Endothelial cell of umbilical vein (primary cell): ENCODE measurements at regions not wholly inside any gene's neighbourhood (a gene's known extent, or its start where the extent isn't known, plus 50 kb on each side); places are given as distances from the start of the nearest gene placed in this dataset.

Experiments used
- BruUV-seq: library from RNA; stranded (reverse); fragments of 400-500 nt; replicated peaks from 2 replicates; lab custom pipeline; 2021; lab: Mats Ljungman, UMichigan
- CTCF ChIA-PET: fragments of 300-600, 350-600 bp; sonication (Branson Sonifier 250); formaldehyde crosslinking; loops from one replicate; lab custom pipeline; 2021; ENCODE audit warnings: antibody characterized with exemption, inconsistent platforms; lab: Charles Lee
- POLR2A ChIA-PET: fragments of 300-600, 350-600 bp; sonication (Branson Sonifier 250); formaldehyde crosslinking; loops from one replicate; lab custom pipeline; 2021; ENCODE audit warnings: antibody characterized with exemption, inconsistent platforms; lab: Charles Lee
- DNase-seq: peaks from one replicate; pipeline ENCODE4 v3.0.0-alpha.2; 2011; ENCODE audit warnings: low read depth, low spot score
- FAIRE-seq: peaks from 2 replicates; lab custom pipeline; 2011; peaks lifted over from hg19 to GRCh38; lab: Jason Lieb, UNC
- H2AFZ ChIP-seq: 2 replicates; pipeline ENCODE4 v1.6.0; 2012; ENCODE audit warnings: low read depth, low read length, control low read depth, inconsistent platforms
- H3K27ac ChIP-seq: 2 replicates; pipeline ENCODE4 v1.5.1; 2011; ENCODE audit warnings: low read depth, mild to moderate bottlenecking, control low read depth, low read length, moderate library complexity; ENCODE audit not compliant: insufficient read depth
- H3K27me3 ChIP-seq, 2 experiments: 2 replicates each; pipeline versions ENCODE4 v1.6.0 to v1.6.1; 2011; ENCODE audit warnings: low read length in 2 of 2, mixed read lengths in 1 of 2; ENCODE audit not compliant: control insufficient read depth in 2 of 2, insufficient read depth in 2 of 2
- H3K36me3 ChIP-seq, 2 experiments: 2 replicates in 1 of 2; 3 replicates in 1 of 2; pipeline ENCODE4 v1.5.1; 2011; ENCODE audit warnings: low read length in 2 of 2, mild to moderate bottlenecking in 1 of 2, moderate library complexity in 1 of 2; ENCODE audit not compliant: control insufficient read depth in 2 of 2, insufficient read depth in 2 of 2; ENCODE audit errors: extremely low read depth in 1 of 2
- H3K4me1 ChIP-seq: 3 replicates; pipeline ENCODE4 v1.5.1; 2011; ENCODE audit warnings: mild to moderate bottlenecking, low read length; ENCODE audit not compliant: control insufficient read depth, insufficient read depth; ENCODE audit errors: extremely low read depth
- H3K4me2 ChIP-seq: 2 replicates; pipeline ENCODE4 v1.6.1; 2011; ENCODE audit warnings: low read length, control low read depth, mixed read lengths; ENCODE audit not compliant: insufficient read depth
- H3K4me3 ChIP-seq, 3 experiments: fragments of 200-600 bp in 1 of 3; sonication (generic), shearing (Covaris generic) in 1 of 3; replicated peaks in 1 of 3; 2 replicates each; pipeline ENCODE4 v1.5.1; 2011 to 2016; ENCODE audit warnings: control low read depth in 3 of 3, low read length in 3 of 3, mild to moderate bottlenecking in 2 of 3, inconsistent platforms in 1 of 3, low read depth in 1 of 3, moderate library complexity in 1 of 3; ENCODE audit not compliant: insufficient read depth in 1 of 3
- H3K79me2 ChIP-seq: 2 replicates; pipeline ENCODE4 v1.6.0; 2012; ENCODE audit warnings: low read length, inconsistent platforms; ENCODE audit not compliant: control insufficient read depth, insufficient read depth
- H3K9ac ChIP-seq: replicated peaks from 2 replicates; pipeline ENCODE3; 2011; ENCODE audit warnings: low read length, control low read depth; ENCODE audit not compliant: insufficient read depth; ENCODE audit errors: extremely low read depth
- H3K9me1 ChIP-seq: replicated peaks from 3 replicates; pipeline ENCODE4 v1.6.0; 2011; ENCODE audit warnings: mild to moderate bottlenecking, low read length; ENCODE audit not compliant: control insufficient read depth, insufficient read depth; ENCODE audit errors: extremely low read depth
- H3K9me3 ChIP-seq: replicated peaks from 2 replicates; pipeline ENCODE4 v1.5.1; 2012; ENCODE audit warnings: low read length, inconsistent platforms; ENCODE audit not compliant: control insufficient read depth, insufficient read depth
- H4K20me1 ChIP-seq: replicated peaks from 2 replicates; pipeline ENCODE3; 2011; ENCODE audit warnings: mild to moderate bottlenecking, low read length; ENCODE audit not compliant: control insufficient read depth, insufficient read depth; ENCODE audit errors: extremely low read depth
- CTCF ChIP-seq, 2 donors: IDR thresholded peaks; 1 replicate in 1 of 2; 2 replicates in 1 of 2; pipeline ENCODE4 v1.5.1; 2011; ENCODE audit warnings: low read length in 2 of 2, mild to moderate bottlenecking in 2 of 2, moderate library complexity in 2 of 2, control low read depth in 1 of 2, inconsistent platforms in 1 of 2, low read depth in 1 of 2; ENCODE audit not compliant: insufficient read depth in 1 of 2; ENCODE audit errors: extremely low read depth in 1 of 2
- EZH2 ChIP-seq: IDR thresholded peaks from 2 replicates; pipeline ENCODE4 v1.6.1; 2012; ENCODE audit warnings: borderline replicate concordance, low read depth, mild to moderate bottlenecking, moderate library complexity, low read length, inconsistent platforms; ENCODE audit not compliant: severe bottlenecking
- FOS ChIP-seq: IDR thresholded peaks from 2 replicates; pipeline ENCODE4 v1.6.1; 2011; ENCODE audit warnings: mild to moderate bottlenecking, low read length, moderate library complexity, borderline replicate concordance; ENCODE audit not compliant: insufficient read depth
- GATA2 ChIP-seq: IDR thresholded peaks from 2 replicates; pipeline ENCODE4 v1.7.0; 2011; ENCODE audit warnings: low read depth, mild to moderate bottlenecking, moderate library complexity, mixed read lengths, low read length; ENCODE audit not compliant: insufficient read length, insufficient read depth
- JUN ChIP-seq: IDR thresholded peaks from 2 replicates; pipeline ENCODE4 v1.6.1; 2011; ENCODE audit warnings: borderline replicate concordance, low read depth; ENCODE audit not compliant: insufficient read length, insufficient read depth
- MAX ChIP-seq: IDR thresholded peaks from 2 replicates; pipeline ENCODE4 v1.6.1; 2011; ENCODE audit not compliant: insufficient read depth, insufficient read length
- MYC ChIP-seq: IDR thresholded peaks from one replicate; pipeline ENCODE4 v1.6.1; 2011; ENCODE audit warnings: mild to moderate bottlenecking, low read depth, low read length
- POLR2A ChIP-seq: IDR thresholded peaks from 2 replicates; pipeline ENCODE4 v1.6.1; 2012; ENCODE audit warnings: low read depth, mild to moderate bottlenecking, control low read depth, low read length
- POLR2AphosphoS5 ChIP-seq: IDR thresholded peaks from 2 replicates; pipeline ENCODE4 v1.6.1; 2012; ENCODE audit warnings: low read depth, mild to moderate bottlenecking, control low read depth, low read length, moderate library complexity; ENCODE audit not compliant: insufficient read depth
- dilution Hi-C: fragments of 300-500 bp; cut with MboI; formaldehyde crosslinking; loops from one replicate; pipeline ENCODE4 v1.15.0; 2019; ENCODE audit warnings: low sequenced_read_pairs; ENCODE audit not compliant: extremely low pct_ligation_motif_present
- intact Hi-C: fragments of 100-400 bp; cut with micrococcal nuclease; formaldehyde crosslinking; loops from one replicate; pipeline ENCODE4 v1.10.0; 2022

GRCh38 chr22:23503142-23503541, 76.9 kb downstream of the IGLL1 start:
- H3K27me3 ChIP-seq, result no peaks in the 10 kb centered on the region
- dilution Hi-C loops (no loop called here), intact Hi-C loops (no loop called here)
- H3K27ac ChIP-seq, result no peak overlapping the region
- no peaks in the 10 kb centered on the region for H3K9me3 ChIP-seq
- H3K79me2 ChIP-seq, result no peaks in the 10 kb centered on the region
- no peak overlapping the region for H3K4me2 ChIP-seq
- FAIRE-seq (no peak), DNase-seq (no peak)
- H3K4me1 ChIP-seq, result no peaks in the 10 kb centered on the region
- H3K4me3 ChIP-seq, result no peak overlapping the region
- TF ChIP-seq JUN, result no peak
- CTCF ChIA-PET, result no interaction called here
- no TSS peak for BruUV-seq
- H3K36me3 ChIP-seq, result no peaks in the 10 kb centered on the region
- no peaks in the 10 kb centered on the region for H4K20me1 ChIP-seq
- H3K9ac ChIP-seq, result no peak overlapping the region
- POLR2A ChIA-PET, result no interaction called here
- H3K9me1 ChIP-seq, result no peaks in the 10 kb centered on the region
- H2AFZ ChIP-seq, result no peak overlapping the region

DNA sequence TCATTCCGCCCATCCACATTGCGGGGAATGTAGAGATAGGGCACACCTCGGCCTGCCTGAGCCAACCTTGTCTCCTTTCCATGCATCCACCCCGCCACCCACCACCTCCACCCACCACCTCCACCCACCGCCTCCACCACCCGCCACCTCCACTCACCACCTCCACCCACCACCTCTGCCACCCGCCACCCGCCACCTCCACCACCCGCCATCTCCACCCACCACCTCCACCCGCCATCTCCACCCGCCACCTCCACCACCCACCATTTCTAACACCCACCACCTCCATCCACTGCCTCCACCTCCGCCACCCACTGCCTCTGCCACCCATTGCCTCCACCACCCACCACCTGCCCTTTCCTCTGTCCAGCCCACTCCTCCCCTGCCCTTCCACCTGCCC, 78.4 kb downstream of the IGLL1 start:
- no peak for FAIRE-seq

More for the DNA sequence above, 78.4 kb downstream of the IGLL1 start:
- Histone ChIP-seq H3K79me2 (no peaks in the 10 kb centered on the region), H3K9me1 (no peaks in the 10 kb centered on the region), H3K9ac (no peak overlapping the region), H3K27me3 (no peaks in the 10 kb centered on the region), H2AFZ (no peak overlapping the region), H3K9me3 (no peaks in the 10 kb centered on the region), H4K20me1 (no peaks in the 10 kb centered on the region), H3K36me3 (no peaks in the 10 kb centered on the region), H3K27ac (no peak overlapping the region), H3K4me3 (no peak overlapping the region), H3K4me2 (no peak overlapping the region), H3K4me1 (no peaks in the 10 kb centered on the region)
- TF ChIP-seq EZH2 (no peak), CTCF (IDR thresholded peaks at IDR 0.05; ENCODE audit: extremely low read depth in 1 of 2, insufficient read depth in 1 of 2, low read depth in 1 of 2, low read length in 2 of 2) (no peak), MYC (no peak), POLR2A (no peak), JUN (no peak), GATA2 (no peak), MAX (no peak), POLR2AphosphoS5 (no peak), FOS (no peak)
- BruUV-seq, result no TSS peak
- dilution Hi-C loops (no loop called here), intact Hi-C loops (no loop called here)
- ChIA-PET POLR2A (no interaction called here), CTCF (no interaction called here)
- no peak for DNase-seq
